K562 (cell line): ENCODE measurements at regions not wholly inside any gene's neighbourhood (a gene's known extent, or its start where the extent isn't known, plus 50 kb on each side); places are given as distances from the start of the nearest gene placed in this dataset.

ENCODE experiments used
- DNMT1 ChIP-seq: fragments of 450-650 bp; IDR thresholded peaks from 2 replicates; pipeline ENCODE4 v1.6.1; 2016; ENCODE audit warnings: antibody characterized with exemption, mild to moderate bottlenecking
- FIP1L1 ChIP-seq: fragments of 200-400 bp; formaldehyde crosslinking; IDR thresholded peaks from 2 replicates; pipeline ENCODE4 v1.6.1; 2018; ENCODE audit warnings: mild to moderate bottlenecking, low read depth, low read length; ENCODE audit not compliant: poor library complexity, severe bottlenecking
- GABPA ChIP-seq: fragments of 200-800 bp; sonication (Bioruptor generic); conservative IDR thresholded peaks from 2 replicates; pipeline ENCODE4 v1.6.1; 2016; ENCODE audit warnings: low read depth, missing genetic modification characterization, missing compliant biosample characterization
- PCBP1 ChIP-seq: fragments of 200-400 bp; formaldehyde crosslinking; IDR thresholded peaks from 2 replicates; pipeline ENCODE4 v1.6.1; 2018; ENCODE audit warnings: mild to moderate bottlenecking, low read depth, low read length; ENCODE audit not compliant: poor library complexity, severe bottlenecking
- POLR2A ChIP-seq: fragments of 450-650 bp; conservative IDR thresholded peaks from 2 replicates; pipeline ENCODE4 v1.6.1; 2016
- YY1 ChIP-seq, 3 experiments: IDR thresholded peaks; 2 replicates each; pipeline ENCODE4 v1.6.1; 2011; ENCODE audit warnings: low read length in 2 of 3, mild to moderate bottlenecking in 2 of 3, moderate library complexity in 2 of 3, borderline replicate concordance in 1 of 3, control low read depth in 1 of 3, low read depth in 1 of 3; ENCODE audit not compliant: insufficient read depth in 3 of 3, insufficient replicate concordance in 2 of 3, control insufficient read depth in 1 of 3, insufficient read length in 1 of 3; ENCODE audit errors: extremely low read depth in 1 of 3
- TF ChIP-seq, protein P1 (sequence below): fragments of 450-650 bp; IDR thresholded peaks from 2 replicates; pipeline ENCODE4 v1.6.1; 2017; ENCODE audit warnings: antibody characterized with exemption, mild to moderate bottlenecking
- TF ChIP-seq, protein P2 (sequence below): sonication (generic); formaldehyde crosslinking; IDR thresholded peaks from 2 replicates; pipeline ENCODE4 v1.9.0; 2022; ENCODE audit warnings: mild to moderate bottlenecking, missing genetic modification reagents

DNA sequence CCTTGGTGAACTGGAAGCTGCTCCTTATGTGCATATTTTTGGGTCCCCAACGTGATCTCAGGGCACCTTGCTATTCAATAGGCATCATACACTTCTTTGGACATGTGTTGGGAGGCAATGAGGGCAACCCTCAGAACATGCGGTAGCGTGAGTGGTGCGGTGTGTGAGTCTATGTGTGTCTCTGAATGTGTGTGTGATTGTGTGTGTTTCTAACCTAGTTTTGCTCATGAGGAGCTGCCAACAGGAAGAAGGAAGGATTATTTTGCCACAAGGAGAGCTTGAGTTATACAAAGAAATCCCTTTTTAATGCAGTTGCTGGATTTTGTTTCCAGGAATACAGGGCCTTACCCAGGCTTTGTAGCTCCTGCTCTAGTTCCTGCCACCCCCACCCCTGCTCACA is 75.8 kb upstream of the ITGA6 start:
- TF ChIP-seq, protein P1, sequence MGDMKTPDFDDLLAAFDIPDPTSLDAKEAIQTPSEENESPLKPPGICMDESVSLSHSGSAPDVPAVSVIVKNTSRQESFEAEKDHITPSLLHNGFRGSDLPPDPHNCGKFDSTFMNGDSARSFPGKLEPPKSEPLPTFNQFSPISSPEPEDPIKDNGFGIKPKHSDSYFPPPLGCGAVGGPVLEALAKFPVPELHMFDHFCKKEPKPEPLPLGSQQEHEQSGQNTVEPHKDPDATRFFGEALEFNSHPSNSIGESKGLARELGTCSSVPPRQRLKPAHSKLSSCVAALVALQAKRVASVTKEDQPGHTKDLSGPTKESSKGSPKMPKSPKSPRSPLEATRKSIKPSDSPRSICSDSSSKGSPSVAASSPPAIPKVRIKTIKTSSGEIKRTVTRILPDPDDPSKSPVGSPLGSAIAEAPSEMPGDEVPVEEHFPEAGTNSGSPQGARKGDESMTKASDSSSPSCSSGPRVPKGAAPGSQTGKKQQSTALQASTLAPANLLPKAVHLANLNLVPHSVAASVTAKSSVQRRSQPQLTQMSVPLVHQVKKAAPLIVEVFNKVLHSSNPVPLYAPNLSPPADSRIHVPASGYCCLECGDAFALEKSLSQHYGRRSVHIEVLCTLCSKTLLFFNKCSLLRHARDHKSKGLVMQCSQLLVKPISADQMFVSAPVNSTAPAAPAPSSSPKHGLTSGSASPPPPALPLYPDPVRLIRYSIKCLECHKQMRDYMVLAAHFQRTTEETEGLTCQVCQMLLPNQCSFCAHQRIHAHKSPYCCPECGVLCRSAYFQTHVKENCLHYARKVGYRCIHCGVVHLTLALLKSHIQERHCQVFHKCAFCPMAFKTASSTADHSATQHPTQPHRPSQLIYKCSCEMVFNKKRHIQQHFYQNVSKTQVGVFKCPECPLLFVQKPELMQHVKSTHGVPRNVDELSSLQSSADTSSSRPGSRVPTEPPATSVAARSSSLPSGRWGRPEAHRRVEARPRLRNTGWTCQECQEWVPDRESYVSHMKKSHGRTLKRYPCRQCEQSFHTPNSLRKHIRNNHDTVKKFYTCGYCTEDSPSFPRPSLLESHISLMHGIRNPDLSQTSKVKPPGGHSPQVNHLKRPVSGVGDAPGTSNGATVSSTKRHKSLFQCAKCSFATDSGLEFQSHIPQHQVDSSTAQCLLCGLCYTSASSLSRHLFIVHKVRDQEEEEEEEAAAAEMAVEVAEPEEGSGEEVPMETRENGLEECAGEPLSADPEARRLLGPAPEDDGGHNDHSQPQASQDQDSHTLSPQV: no peak
- TF ChIP-seq POLR2A (no peak), FIP1L1 (no peak), GABPA (no peak), PCBP1 (no peak), DNMT1 (no peak), YY1 (IDR thresholded peaks at IDR 0.05; ENCODE audit: borderline replicate concordance in 1 of 3, control insufficient read depth in 1 of 3, extremely low read depth in 1 of 3, insufficient read depth in 3 of 3, insufficient read length in 1 of 3, insufficient replicate concordance in 2 of 3, low read depth in 1 of 3, low read length in 2 of 3) (no peak)
- TF ChIP-seq, protein P2, sequence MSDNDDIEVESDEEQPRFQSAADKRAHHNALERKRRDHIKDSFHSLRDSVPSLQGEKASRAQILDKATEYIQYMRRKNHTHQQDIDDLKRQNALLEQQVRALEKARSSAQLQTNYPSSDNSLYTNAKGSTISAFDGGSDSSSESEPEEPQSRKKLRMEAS (CRISPR knock-in tag): no peak
